SK-N-SH treated with all-trans-retinoic acid at 6 μM for 48 hours (cell line): ENCODE measurements at regions not wholly inside any gene's neighbourhood (a gene's known extent, or its start where the extent isn't known, plus 50 kb on each side); places are given as distances from the start of the nearest gene placed in this dataset.

Experiments
- ARNTL ChIP-seq: fragments of 450-650 bp; formaldehyde crosslinking; IDR thresholded peaks from 2 replicates; pipeline ENCODE4 v1.5.0; 2020; ENCODE audit warnings: low read depth, mild to moderate bottlenecking, moderate library complexity, borderline replicate concordance
- ESRRG ChIP-seq: fragments of 250-450 bp; sonication (Bioruptor Pico); IDR thresholded peaks from 2 replicates; pipeline ENCODE4 v1.6.1; 2021; ENCODE audit warnings: mild to moderate bottlenecking
- PATZ1 ChIP-seq: fragments of 250-450 bp; sonication (Bioruptor Pico); IDR thresholded peaks from 2 replicates; pipeline ENCODE4 v1.8.0; 2020; ENCODE audit warnings: mild to moderate bottlenecking, moderate library complexity, borderline replicate concordance
- POU6F1 ChIP-seq: fragments of 250-450 bp; sonication (Bioruptor Pico); IDR thresholded peaks from 2 replicates; pipeline ENCODE4 v1.8.0; 2021; ENCODE audit warnings: low read depth, mild to moderate bottlenecking, moderate library complexity, borderline replicate concordance
- TF ChIP-seq, protein P1 (sequence below): fragments of 250-450 bp; sonication (Bioruptor Pico); IDR thresholded peaks from 2 replicates; pipeline ENCODE4 v1.5.1; 2020; ENCODE audit warnings: low read depth, mild to moderate bottlenecking, moderate library complexity

GRCh38 chr6:109279628-109280027, 102.6 kb downstream of the CD164 start:
- TF ChIP-seq PATZ1 (no peak), ESRRG (CRISPR knock-in tag) (no peak), ARNTL (CRISPR knock-in tag) (no peak), POU6F1 (no peak)
- TF ChIP-seq, protein P1, sequence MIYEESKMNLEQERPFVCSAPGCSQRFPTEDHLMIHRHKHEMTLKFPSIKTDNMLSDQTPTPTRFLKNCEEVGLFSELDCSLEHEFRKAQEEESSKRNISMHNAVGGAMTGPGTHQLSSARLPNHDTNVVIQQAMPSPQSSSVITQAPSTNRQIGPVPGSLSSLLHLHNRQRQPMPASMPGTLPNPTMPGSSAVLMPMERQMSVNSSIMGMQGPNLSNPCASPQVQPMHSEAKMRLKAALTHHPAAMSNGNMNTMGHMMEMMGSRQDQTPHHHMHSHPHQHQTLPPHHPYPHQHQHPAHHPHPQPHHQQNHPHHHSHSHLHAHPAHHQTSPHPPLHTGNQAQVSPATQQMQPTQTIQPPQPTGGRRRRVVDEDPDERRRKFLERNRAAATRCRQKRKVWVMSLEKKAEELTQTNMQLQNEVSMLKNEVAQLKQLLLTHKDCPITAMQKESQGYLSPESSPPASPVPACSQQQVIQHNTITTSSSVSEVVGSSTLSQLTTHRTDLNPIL (CRISPR knock-in tag): no peak
